Sciatic nerve (tissue), 2 donors: ENCODE measurements at regions not wholly inside any gene's neighbourhood (a gene's known extent, or its start where the extent isn't known, plus 50 kb on each side); places are given as distances from the start of the nearest gene placed in this dataset.
"Not testable (repeated sequence)": the region's sequence is repeated elsewhere in the genome, so short reads cannot be mapped to it uniquely, and the experiment has no call there.

Experiments
- ATAC-seq: fragments of 200-7000 bp; cut with Tn5 transposase; one replicate; pipeline ENCODE4 v1.9.1; 2020; ENCODE audit warnings: mild to moderate bottlenecking, moderate library complexity
- DNase-seq: peaks from one replicate; pipeline ENCODE4 v3.0.0-alpha.2; 2020; ENCODE audit warnings: low spot score
- intact Hi-C: fragments of 100-400 bp; cut with DNase I; formaldehyde crosslinking; loops from one replicate; pipeline ENCODE4 v1.14.2; 2022
- donor health status: DM: no; HTN: no; CAD: no.
- donor health status: DM: no; HTN: no; CAD: no.

- DNase-seq = no peak
- ATAC-seq = no peak
- intact Hi-C loops = no loop called here
These were observed 650.7 kb upstream of the GRID2 start for GRCh38 chr4:91653067-91653466.

- ATAC-seq = no peak
- intact Hi-C loops = no loop called here
These were observed 622.7 kb upstream of the GRID2 start for GRCh38 chr4:91681091-91681490.

GRCh38 chr4:91681544-91681943 is 622.2 kb upstream of the GRID2 start:
- ATAC-seq = no peak
- intact Hi-C loops = no loop called here
- DNase-seq = no peak

More at GRCh38 chr4:91681091-91681490, 622.7 kb upstream of the GRID2 start:
- DNase-seq = no peak

- no peak for ATAC-seq
- intact Hi-C loops = no loop called here
- no peak for DNase-seq
These were observed 618.8 kb upstream of the GRID2 start for GRCh38 chr4:91684955-91685354.

GRCh38 chr4:91688413-91688812 is 615.4 kb upstream of the GRID2 start:
- intact Hi-C loops = no loop called here
- ATAC-seq (no peak), DNase-seq (no peak)

- intact Hi-C loops, ATAC-seq, DNase-seq: not testable (repeated sequence)
These were observed 604.1 kb upstream of the GRID2 start for GRCh38 chr4:91699691-91700090.

- intact Hi-C loops = no loop called here
- ATAC-seq = no peak
- no peak for DNase-seq
These were observed 573.9 kb upstream of the GRID2 start for GRCh38 chr4:91729851-91730250.

GRCh38 chr4:91734682-91735081 is 569.1 kb upstream of the GRID2 start:
- no peak for DNase-seq
- intact Hi-C loops = no loop called here
- no peak for ATAC-seq

- ATAC-seq, intact Hi-C loops, DNase-seq: not testable (repeated sequence)
These were observed 564.9 kb upstream of the GRID2 start for GRCh38 chr4:91738831-91739230.

- intact Hi-C loops = no loop called here
- no peak for ATAC-seq
- DNase-seq = no peak
These were observed 557.2 kb upstream of the GRID2 start for GRCh38 chr4:91746551-91746950.

- DNase-seq = no peak
- ATAC-seq = no peak
- intact Hi-C loops = no loop called here
These were observed 551.8 kb upstream of the GRID2 start for GRCh38 chr4:91751961-91752360.

- ATAC-seq (no peak), DNase-seq (no peak)
- intact Hi-C loops = no loop called here
These were observed 549.0 kb upstream of the GRID2 start for GRCh38 chr4:91754716-91755115.

- DNase-seq (no peak), ATAC-seq (no peak)
- intact Hi-C loops = no loop called here
These were observed 545.3 kb upstream of the GRID2 start for GRCh38 chr4:91758487-91758886.

GRCh38 chr4:91764085-91764484 is 539.7 kb upstream of the GRID2 start:
- no peak for ATAC-seq
- DNase-seq = no peak
- intact Hi-C loops = no loop called here

GRCh38 chr4:91769912-91770311 is 533.9 kb upstream of the GRID2 start:
- ATAC-seq (no peak), DNase-seq (no peak)
- intact Hi-C loops = no loop called here

GRCh38 chr4:91791631-91792030 is 512.1 kb upstream of the GRID2 start:
- DNase-seq, ATAC-seq: not testable (repeated sequence)

GRCh38 chr4:91795947-91796346 is 507.8 kb upstream of the GRID2 start:
- DNase-seq (no peak), ATAC-seq (no peak)
- intact Hi-C loops = no loop called here

More at GRCh38 chr4:91791631-91792030, 512.1 kb upstream of the GRID2 start:
- intact Hi-C loops = not testable (repeated sequence)

GRCh38 chr4:91812319-91812718 is 491.4 kb upstream of the GRID2 start:
- intact Hi-C loops = no loop called here
- DNase-seq = no peak
- no peak for ATAC-seq

GRCh38 chr4:91824773-91825172 is 479.0 kb upstream of the GRID2 start:
- ATAC-seq (no peak), DNase-seq (no peak)
- intact Hi-C loops = no loop called here

GRCh38 chr4:91826186-91826585 is 477.6 kb upstream of the GRID2 start:
- intact Hi-C loops = no loop called here
- ATAC-seq = no peak
- DNase-seq = no peak

GRCh38 chr4:91827914-91828313 is 475.9 kb upstream of the GRID2 start:
- ATAC-seq (no peak), DNase-seq (no peak)
- intact Hi-C loops = no loop called here

- intact Hi-C loops = no loop called here
- ATAC-seq (no peak), DNase-seq (no peak)
These were observed 474.2 kb upstream of the GRID2 start for GRCh38 chr4:91829531-91829930.
